Spleen (tissue), 7 donors: ENCODE measurements at regions not wholly inside any gene's neighbourhood (a gene's known extent, or its start where the extent isn't known, plus 50 kb on each side); places are given as distances from the start of the nearest gene placed in this dataset.

ENCODE experiments used
- CTCF ChIP-seq, 11 experiments: fragments of 200-600 bp in 7 of 11; fragments of 450-650 bp in 4 of 11; sonication (generic) in 4 of 11; IDR thresholded peaks in 8 of 11; conservative IDR thresholded peaks in 3 of 11; 1 replicate in 7 of 11; 2 replicates in 4 of 11; pipeline versions ENCODE4 v1.4.0 to v1.8.0; 2016 to 2021; ENCODE audit warnings: antibody characterized with exemption in 11 of 11, inconsistent platforms in 4 of 11, mild to moderate bottlenecking in 1 of 11
- POLR2A ChIP-seq, 3 donors: fragments of 450-650 bp; IDR thresholded peaks; one replicate each; pipeline ENCODE4 v1.5.1; 2017; ENCODE audit warnings: antibody characterized with exemption in 3 of 3, mild to moderate bottlenecking in 1 of 3
- donor health status: DM: no; HTN: no; CAD: no; lungs with moderate emphysema.
- donor health status: DM: no; HTN: no; CAD: no.
- donor health status: DM: no; HTN: no; CAD: no.

GRCh38 chr11:24406389-24406788 is 90.5 kb upstream of the LUZP2 start:
- TF ChIP-seq CTCF (IDR thresholded peaks at IDR 0.05 in 8 of 11, conservative IDR thresholded peaks at IDR 0.05 in 3 of 11) (no peak), POLR2A (IDR thresholded peaks at IDR 0.05) (no peak)
